ENCODE measurements at regions not wholly inside any gene's neighbourhood (a gene's known extent, or its start where the extent isn't known, plus 50 kb on each side); places are given as distances from the start of the nearest gene placed in this dataset.

- no peak for TF ChIP-seq CTCF (IDR thresholded peaks at IDR 0.05)
- no peak for TF ChIP-seq POLR2A (IDR thresholded peaks at IDR 0.05)
These were observed 89.8 kb downstream of the BTG1 start for GRCh38 chr12:92055877-92056276.

Measured in uterus (tissue), 2 donors.